Glutamatergic neuron (in vitro differentiated cells): ENCODE measurements at regions not wholly inside any gene's neighbourhood (a gene's known extent, or its start where the extent isn't known, plus 50 kb on each side); places are given as distances from the start of the nearest gene placed in this dataset.

Source experiments
- DNase-seq: peaks from one replicate; pipeline ENCODE4 v3.0.0; 2022
- H3K27ac Mint-ChIP-seq: one replicate; pipeline ENCODE4 v1.8.0; 2020; ENCODE audit warnings: mild to moderate bottlenecking, mixed read lengths, inconsistent platforms; ENCODE audit not compliant: unreplicated experiment
- H3K27me3 Mint-ChIP-seq: one replicate; pipeline ENCODE4 v1.8.0; 2020; ENCODE audit warnings: mild to moderate bottlenecking, moderate library complexity, mixed read lengths, inconsistent platforms; ENCODE audit not compliant: unreplicated experiment
- H3K36me3 Mint-ChIP-seq: one replicate; pipeline ENCODE4 v1.8.0; 2020; ENCODE audit warnings: mild to moderate bottlenecking, mixed read lengths, inconsistent platforms; ENCODE audit not compliant: unreplicated experiment
- H3K4me1 Mint-ChIP-seq: one replicate; pipeline ENCODE4 v1.8.0; 2020; ENCODE audit warnings: mild to moderate bottlenecking, low read depth, mixed read lengths, inconsistent platforms; ENCODE audit not compliant: unreplicated experiment
- H3K4me3 Mint-ChIP-seq: one replicate; pipeline ENCODE4 v1.8.0; 2020; ENCODE audit warnings: mild to moderate bottlenecking, mixed read lengths, inconsistent platforms; ENCODE audit not compliant: unreplicated experiment
- H3K9me3 Mint-ChIP-seq: one replicate; pipeline ENCODE4 v1.8.0; 2020; ENCODE audit warnings: mild to moderate bottlenecking, moderate library complexity, mixed read lengths, inconsistent platforms; ENCODE audit not compliant: unreplicated experiment
- CTCF ChIP-seq: fragments of 200-600 bp; sonication (generic); IDR thresholded peaks from one replicate; pipeline ENCODE4 v1.5.0; 2021; ENCODE audit not compliant: partially characterized antibody, unreplicated experiment

- TF ChIP-seq CTCF = no peak
- no peak for DNase-seq
- Mint-ChIP-seq H3K9me3 (peaks cover 3% of the 10 kb centered on the region), H3K4me1 (peaks cover 3% of the 10 kb centered on the region), H3K36me3 (peaks cover 9% of the 10 kb centered on the region), H3K27ac (no peak overlapping the region), H3K4me3 (no peak overlapping the region), H3K27me3 (peaks cover 2% of the 10 kb centered on the region)
These were observed 89.3 kb upstream of the UQCRFS1 start for GRCh38 chr19:29302002-29302928.

GRCh38 chr19:29303069-29303718, 90.2 kb upstream of the UQCRFS1 start:
- Mint-ChIP-seq H3K27ac (no peak overlapping the region), H3K27me3 (peaks cover 2% of the 10 kb centered on the region), H3K36me3 (peaks cover 9% of the 10 kb centered on the region), H3K4me3 (no peak overlapping the region), H3K9me3 (peaks cover 3% of the 10 kb centered on the region), H3K4me1 (peaks cover 3% of the 10 kb centered on the region)
- no peak for TF ChIP-seq CTCF
- no peak for DNase-seq

- H3K27me3 Mint-ChIP-seq = peaks cover 6% of the 10 kb centered on the region
- H3K4me3 Mint-ChIP-seq = no peak overlapping the region
- H3K36me3 Mint-ChIP-seq = peaks cover 9% of the 10 kb centered on the region
- TF ChIP-seq CTCF = no peak
- no peak overlapping the region for H3K27ac Mint-ChIP-seq
- H3K4me1 Mint-ChIP-seq = peaks cover 8% of the 10 kb centered on the region
- no peak for DNase-seq
- peaks cover 3% of the 10 kb centered on the region for H3K9me3 Mint-ChIP-seq
These were observed 90.8 kb upstream of the UQCRFS1 start for GRCh38 chr19:29303719-29304090.

- peaks cover 19% of the 10 kb centered on the region for H3K4me1 Mint-ChIP-seq
- peaks cover 8% of the 10 kb centered on the region for H3K27me3 Mint-ChIP-seq
- H3K9me3 Mint-ChIP-seq = peaks cover 5% of the 10 kb centered on the region
- no peak for DNase-seq
- TF ChIP-seq CTCF = no peak
- peaks cover 9% of the 10 kb centered on the region for H3K36me3 Mint-ChIP-seq
- no peak overlapping the region for H3K4me3 Mint-ChIP-seq
- no peak overlapping the region for H3K27ac Mint-ChIP-seq
These were observed 92.3 kb upstream of the UQCRFS1 start for GRCh38 chr19:29305268-29305667.

- peaks cover 55% of the 10 kb centered on the region for H3K4me1 Mint-ChIP-seq
- no peaks in the 10 kb centered on the region for H3K36me3 Mint-ChIP-seq
- H3K27ac Mint-ChIP-seq = peak overlapping the region; percentile 36
- peaks cover 17% of the 10 kb centered on the region for H3K27me3 Mint-ChIP-seq
- peak overlapping the region; percentile 69 for H3K4me3 Mint-ChIP-seq
- no peak for DNase-seq
- TF ChIP-seq CTCF = no peak
- peaks cover 24% of the 10 kb centered on the region for H3K9me3 Mint-ChIP-seq
These were observed 96.1 kb upstream of the UQCRFS1 start for GRCh38 chr19:29308977-29309590.
